HUES64 (cell line): ENCODE measurements at regions not wholly inside any gene's neighbourhood (a gene's known extent, or its start where the extent isn't known, plus 50 kb on each side); places are given as distances from the start of the nearest gene placed in this dataset.

Experiments used
- H3K27ac ChIP-seq: 2 replicates; pipeline ENCODE4 v1.7.0; 2013; ENCODE audit warnings: low read depth, low read length, inconsistent platforms
- H3K27me3 ChIP-seq: 2 replicates; pipeline ENCODE4 v1.6.1; 2013; ENCODE audit warnings: mild to moderate bottlenecking, low read length; ENCODE audit not compliant: insufficient read depth
- H3K36me3 ChIP-seq: 2 replicates; pipeline ENCODE4 v1.6.1; 2013; ENCODE audit warnings: mild to moderate bottlenecking, low read length; ENCODE audit not compliant: insufficient read depth
- H3K4me1 ChIP-seq: 2 replicates; pipeline ENCODE4 v1.6.1; 2013; ENCODE audit warnings: mild to moderate bottlenecking, low read length, moderate library complexity; ENCODE audit not compliant: insufficient read depth
- H3K4me3 ChIP-seq: 2 replicates; pipeline ENCODE4 v1.5.1; 2013; ENCODE audit warnings: mild to moderate bottlenecking, low read length, moderate library complexity
- H3K9ac ChIP-seq: 2 replicates; pipeline ENCODE4 v1.6.1; 2013; ENCODE audit warnings: mild to moderate bottlenecking, low read depth, low read length
- H3K9me3 ChIP-seq: 2 replicates; pipeline ENCODE4 v1.6.1; 2013; ENCODE audit warnings: low read depth, low read length; ENCODE audit not compliant: insufficient read depth
- WGBS: fragments of 150-250, 120-280 bp; methylation state at CpG from one replicate; pipeline ENCODE4 v1.1.7; 2013; ENCODE audit warnings: missing lambda C conversion rate; 5-methylcytosine and 5-hydroxymethylcytosine counted together

- Histone ChIP-seq H3K9me3 (no peaks in the 10 kb centered on the region), H3K36me3 (no peaks in the 10 kb centered on the region), H3K4me1 (no peaks in the 10 kb centered on the region), H3K27me3 (peaks cover 17% of the 10 kb centered on the region), H3K9ac (no peak overlapping the region), H3K27ac (no peak overlapping the region), H3K4me3 (no peak overlapping the region)
- 87% methylated on average over 18 of the region's 18 CpGs for WGBS
Measured at GRCh38 chr22:49664891-49665290, 162.8 kb downstream of the BRD1 start.

GRCh38 chr22:49664371-49664881, 163.2 kb downstream of the BRD1 start:
- no peaks in the 10 kb centered on the region for H3K4me1 ChIP-seq
- H3K36me3 ChIP-seq = no peaks in the 10 kb centered on the region
- no peak overlapping the region for H3K9ac ChIP-seq
- 89% methylated on average over 21 of the region's 21 CpGs for WGBS
- H3K9me3 ChIP-seq = no peaks in the 10 kb centered on the region
- no peak overlapping the region for H3K27ac ChIP-seq
- peaks cover 12% of the 10 kb centered on the region for H3K27me3 ChIP-seq
- H3K4me3 ChIP-seq = no peak overlapping the region

- H3K4me1 ChIP-seq = peaks cover 4% of the 10 kb centered on the region
- H3K9ac ChIP-seq = no peak overlapping the region
- no peak overlapping the region for H3K27ac ChIP-seq
- peaks cover 6% of the 10 kb centered on the region for H3K27me3 ChIP-seq
- WGBS = 82% methylated on average over 7 of the region's 7 CpGs
- H3K36me3 ChIP-seq = no peaks in the 10 kb centered on the region
- no peaks in the 10 kb centered on the region for H3K9me3 ChIP-seq
- H3K4me3 ChIP-seq = no peak overlapping the region
Measured at GRCh38 chr22:49663823-49664222, 163.8 kb downstream of the BRD1 start.

GRCh38 chr22:49663311-49663711, 164.4 kb downstream of the BRD1 start:
- H3K4me1 ChIP-seq = peaks cover 6% of the 10 kb centered on the region
- no peaks in the 10 kb centered on the region for H3K36me3 ChIP-seq
- H3K9me3 ChIP-seq = no peaks in the 10 kb centered on the region
- no peak overlapping the region for H3K9ac ChIP-seq
- no peak overlapping the region for H3K4me3 ChIP-seq
- peaks cover under 1% of the 10 kb centered on the region; the same call in 1 of the 2 replicates for H3K27me3 ChIP-seq
- WGBS = 89% methylated on average over 17 of the region's 17 CpGs
- no peak overlapping the region for H3K27ac ChIP-seq

GRCh38 chr22:49662681-49663080, 165.0 kb downstream of the BRD1 start:
- Histone ChIP-seq H3K36me3 (no peaks in the 10 kb centered on the region), H3K4me3 (no peak overlapping the region), H3K4me1 (peaks cover 6% of the 10 kb centered on the region), H3K9ac (no peak overlapping the region), H3K27me3 (no peaks in the 10 kb centered on the region), H3K9me3 (no peaks in the 10 kb centered on the region), H3K27ac (no peak overlapping the region)
- WGBS = 90% methylated on average over 18 of the region's 18 CpGs

- H3K27ac ChIP-seq = no peak overlapping the region
- H3K4me3 ChIP-seq = no peak overlapping the region
- H3K36me3 ChIP-seq = no peaks in the 10 kb centered on the region
- no peak overlapping the region for H3K9ac ChIP-seq
- H3K9me3 ChIP-seq = no peaks in the 10 kb centered on the region
- WGBS = 92% methylated on average over 40 of the region's 40 CpGs
- no peaks in the 10 kb centered on the region for H3K27me3 ChIP-seq
- peaks cover 6% of the 10 kb centered on the region for H3K4me1 ChIP-seq
Measured at GRCh38 chr22:49660794-49661781, 166.6 kb downstream of the BRD1 start.

GRCh38 chr22:49660321-49660720, 167.4 kb downstream of the BRD1 start:
- H3K4me1 ChIP-seq = peaks cover 6% of the 10 kb centered on the region
- no peak overlapping the region for H3K27ac ChIP-seq
- H3K9me3 ChIP-seq = no peaks in the 10 kb centered on the region
- no peaks in the 10 kb centered on the region for H3K36me3 ChIP-seq
- H3K4me3 ChIP-seq = no peak overlapping the region
- no peaks in the 10 kb centered on the region for H3K27me3 ChIP-seq
- 93% methylated on average over 16 of the region's 16 CpGs for WGBS
- no peak overlapping the region for H3K9ac ChIP-seq

GRCh38 chr22:49659924-49660315, 167.8 kb downstream of the BRD1 start:
- Histone ChIP-seq H3K9me3 (no peaks in the 10 kb centered on the region), H3K27me3 (no peaks in the 10 kb centered on the region), H3K27ac (no peak overlapping the region), H3K36me3 (no peaks in the 10 kb centered on the region), H3K9ac (no peak overlapping the region), H3K4me1 (peaks cover 10% of the 10 kb centered on the region), H3K4me3 (no peak overlapping the region)
- 92% methylated on average over 19 of the region's 19 CpGs for WGBS

- Histone ChIP-seq H3K4me1 (peaks cover 11% of the 10 kb centered on the region), H3K9me3 (no peaks in the 10 kb centered on the region)
Measured at GRCh38 chr22:49659281-49659923, 168.3 kb downstream of the BRD1 start.

GRCh38 chr22:49658902-49659280, 168.8 kb downstream of the BRD1 start:
- H3K9ac ChIP-seq = no peak overlapping the region
- WGBS = 76% methylated on average over 9 of the region's 9 CpGs
- H3K4me1 ChIP-seq = peaks cover 11% of the 10 kb centered on the region
- no peak overlapping the region for H3K4me3 ChIP-seq
- no peaks in the 10 kb centered on the region for H3K27me3 ChIP-seq
- H3K36me3 ChIP-seq = no peaks in the 10 kb centered on the region
- H3K9me3 ChIP-seq = no peaks in the 10 kb centered on the region
- no peak overlapping the region for H3K27ac ChIP-seq

More at GRCh38 chr22:49659281-49659923, 168.3 kb downstream of the BRD1 start:
- Histone ChIP-seq H3K9ac (no peak overlapping the region), H3K27me3 (no peaks in the 10 kb centered on the region), H3K36me3 (no peaks in the 10 kb centered on the region), H3K27ac (no peak overlapping the region), H3K4me3 (no peak overlapping the region)
- WGBS = 93% methylated on average over 19 of the region's 19 CpGs

GRCh38 chr22:49657974-49658590, 169.6 kb downstream of the BRD1 start:
- H3K4me3 ChIP-seq = no peak overlapping the region
- H3K4me1 ChIP-seq = peaks cover 11% of the 10 kb centered on the region
- H3K27ac ChIP-seq = no peak overlapping the region
- no peaks in the 10 kb centered on the region for H3K36me3 ChIP-seq
- no peaks in the 10 kb centered on the region for H3K27me3 ChIP-seq
- no peak overlapping the region for H3K9ac ChIP-seq
- H3K9me3 ChIP-seq = no peaks in the 10 kb centered on the region
- WGBS = 91% methylated on average over 12 of the region's 12 CpGs
